Ovary (tissue), 7 donors: ENCODE measurements at regions not wholly inside any gene's neighbourhood (a gene's known extent, or its start where the extent isn't known, plus 50 kb on each side); places are given as distances from the start of the nearest gene placed in this dataset.
"Not testable (repeated sequence)": the region's sequence is repeated elsewhere in the genome, so short reads cannot be mapped to it uniquely, and the experiment has no call there.

Source experiments
- DNase-seq, 5 donors: peaks; one replicate each; pipeline ENCODE4 v3.0.0-alpha.2; 2019 to 2020
- H3K27ac ChIP-seq, 2 donors: fragments of 200-600 bp; one replicate each; pipeline versions ENCODE4 v1.5.1 to v1.8.0; 2019 to 2022
- H3K27me3 ChIP-seq: fragments of 200-600 bp; one replicate; pipeline ENCODE4 v1.8.0; 2022
- H3K36me3 ChIP-seq: fragments of 200-600 bp; sonication (generic); one replicate; pipeline ENCODE4 v1.5.1; 2019
- H3K4me1 ChIP-seq: one replicate; pipeline ENCODE4 v1.8.1; 2013; ENCODE audit warnings: mild to moderate bottlenecking, moderate library complexity; ENCODE audit not compliant: insufficient read depth
- H3K4me3 ChIP-seq: fragments of 200-600 bp; sonication (generic); one replicate; pipeline ENCODE4 v1.5.1; 2017
- H3K9me3 ChIP-seq, 2 donors: fragments of 200-600 bp in 1 of 2; sonication (generic) in 1 of 2; one replicate each; pipeline versions ENCODE4 v1.5.1 to v1.8.1; 2013 to 2019; ENCODE audit warnings: mild to moderate bottlenecking in 1 of 2, moderate library complexity in 1 of 2
- CTCF ChIP-seq, 3 donors: fragments of 450-650 bp in 2 of 3; fragments of 200-600 bp in 1 of 3; IDR thresholded peaks; one replicate each; pipeline versions ENCODE4 v1.5.1 to v1.8.0; 2016 to 2022; ENCODE audit warnings: antibody characterized with exemption in 3 of 3, mild to moderate bottlenecking in 1 of 3
- WGBS, 3 donors: extraction: QIAGEN DNeasy Blood & Tissue Kit in 1 of 3; methylation state at CpG; one replicate each; pipeline versions ENCODE4 v1.1.5 to v1.1.7; 2013 to 2017; 5-methylcytosine and 5-hydroxymethylcytosine counted together
- intact Hi-C, 4 donors: fragments of 100-400 bp; cut with DNase I; formaldehyde crosslinking; loops; one replicate each; pipeline versions ENCODE4 v1.11.0 to v1.15.1; 2022 to 2023
- donor health status: DM: no; HTN: no; CAD: no; lungs with moderate emphysema.
- donor health status: DM: no; HTN: no; CAD: no.
- donor health status: Bipolar disorder and iron deficiency.
- donor health status: DM: no; HTN: no; CAD: no.
- donor health status: DM: yes; HTN: yes; CAD: no.

GRCh38 chr3:198151867-198152266, 191.8 kb downstream of the LMLN start:
- WGBS, 3 donors: 43 to 75% (median 57%) methylated on average over 3 to 4 of the region's 4 CpGs
- intact Hi-C loops, DNase-seq, H3K4me1 ChIP-seq, H3K27me3 ChIP-seq, H3K27ac ChIP-seq, H3K36me3 ChIP-seq, H3K9me3 ChIP-seq, H3K4me3 ChIP-seq: not testable (repeated sequence)

- H3K36me3 ChIP-seq, H3K9me3 ChIP-seq, intact Hi-C loops, H3K27me3 ChIP-seq, H3K4me1 ChIP-seq, H3K27ac ChIP-seq, DNase-seq, H3K4me3 ChIP-seq: not testable (repeated sequence)
- 88 to 92% methylated on average over 3 to 4 of the region's 7 CpGs; no CpG with 5 or more reads in 1 of the 3 donors for WGBS, 3 donors
Measured at GRCh38 chr3:198155771-198156170, 195.8 kb downstream of the LMLN start.

GRCh38 chr3:198157231-198157868, 197.3 kb downstream of the LMLN start:
- DNase-seq, H3K27me3 ChIP-seq, H3K9me3 ChIP-seq, H3K36me3 ChIP-seq, H3K4me3 ChIP-seq, H3K4me1 ChIP-seq, intact Hi-C loops, H3K27ac ChIP-seq: not testable (repeated sequence)
- WGBS, 3 donors: 26 to 47% methylated on average over 3 to 9 of the region's 42 CpGs; no CpG with 5 or more reads in 1 of the 3 donors

- H3K9me3 ChIP-seq, H3K36me3 ChIP-seq, intact Hi-C loops, H3K27ac ChIP-seq, DNase-seq, H3K27me3 ChIP-seq, H3K4me3 ChIP-seq, H3K4me1 ChIP-seq: not testable (repeated sequence)
- 76 to 91% (median 77%) methylated on average over 8 to 10 of the region's 12 CpGs for WGBS, 3 donors
Measured at GRCh38 chr3:198158007-198158406, 198.0 kb downstream of the LMLN start.

GRCh38 chr3:198167339-198168039, 207.5 kb downstream of the LMLN start:
- TF ChIP-seq CTCF (IDR thresholded peaks at IDR 0.05): peak in 2 of 3 donors; percentile 34 to 45
- DNase-seq: peak; percentile 60 to 82 (median 65)

GRCh38 chr3:198170781-198171180, 210.8 kb downstream of the LMLN start:
- intact Hi-C loops, H3K4me1 ChIP-seq, H3K27me3 ChIP-seq, DNase-seq, H3K4me3 ChIP-seq, H3K9me3 ChIP-seq, H3K36me3 ChIP-seq, H3K27ac ChIP-seq: not testable (repeated sequence)
- WGBS, 3 donors: 63 to 78% (median 67%) methylated on average over 1 of the region's 1 CpG

More at GRCh38 chr3:198167339-198168039, 207.5 kb downstream of the LMLN start:
- H3K27me3 ChIP-seq, H3K36me3 ChIP-seq, H3K27ac ChIP-seq, H3K4me1 ChIP-seq, intact Hi-C loops, H3K9me3 ChIP-seq, H3K4me3 ChIP-seq: not testable (repeated sequence)
- 3 to 29% (median 3%) methylated on average over 7 to 14 of the region's 17 CpGs for WGBS, 3 donors

- WGBS, 3 donors: 79 to 92% (median 86%) methylated on average over 5 of the region's 5 CpGs
- H3K36me3 ChIP-seq, H3K4me3 ChIP-seq, H3K4me1 ChIP-seq, H3K27me3 ChIP-seq, intact Hi-C loops, DNase-seq, H3K27ac ChIP-seq, H3K9me3 ChIP-seq: not testable (repeated sequence)
Measured at GRCh38 chr3:198173080-198173479, 213.1 kb downstream of the LMLN start.

- WGBS, 3 donors: 82 to 83% methylated on average over 1 of the region's 1 CpG; no CpG with 5 or more reads in 1 of the 3 donors
- H3K9me3 ChIP-seq, H3K4me1 ChIP-seq, H3K36me3 ChIP-seq, H3K4me3 ChIP-seq, H3K27ac ChIP-seq, H3K27me3 ChIP-seq, intact Hi-C loops, DNase-seq: not testable (repeated sequence)
Measured at GRCh38 chr3:198173929-198174574, 214.0 kb downstream of the LMLN start.
